Uterus (tissue), 2 donors: ENCODE measurements at regions not wholly inside any gene's neighbourhood (a gene's known extent, or its start where the extent isn't known, plus 50 kb on each side); places are given as distances from the start of the nearest gene placed in this dataset.

Source experiments
- CTCF ChIP-seq, 4 experiments: fragments of 200-600 bp in 2 of 4; fragments of 450-650 bp in 2 of 4; sonication (generic) in 2 of 4; IDR thresholded peaks; one replicate each; pipeline ENCODE4 v1.5.1; 2016 to 2019; ENCODE audit warnings: antibody characterized with exemption in 4 of 4, mild to moderate bottlenecking in 2 of 4, moderate library complexity in 1 of 4
- POLR2A ChIP-seq, 2 donors: fragments of 450-650 bp; IDR thresholded peaks; one replicate each; pipeline ENCODE4 v1.6.1; 2016; ENCODE audit warnings: antibody characterized with exemption in 2 of 2, mild to moderate bottlenecking in 1 of 2, moderate library complexity in 1 of 2

- TF ChIP-seq CTCF (IDR thresholded peaks at IDR 0.05): no peak
- no peak for TF ChIP-seq POLR2A (IDR thresholded peaks at IDR 0.05)
These were observed 1240.5 kb downstream of the UQCRFS1 start for GRCh38 chr19:27972291-27973040.
